Astrocyte of the spinal cord (primary cell): ENCODE measurements at regions not wholly inside any gene's neighbourhood (a gene's known extent, or its start where the extent isn't known, plus 50 kb on each side); places are given as distances from the start of the nearest gene placed in this dataset.

Source experiments
- DNase-seq: peaks from one replicate; pipeline ENCODE4 v3.0.0; 2011; ENCODE audit warnings: low read depth, low spot score
- H3K4me3 ChIP-seq: 2 replicates; pipeline ENCODE4 v1.5.1; 2011; ENCODE audit warnings: low read depth, mild to moderate bottlenecking, low read length, moderate library complexity
- in situ Hi-C: cut with HindIII; loops from 2 replicates; pipeline ENCODE4 v1.10.0; 2017; ENCODE audit warnings: low sequenced_read_pairs
- TF ChIP-seq, protein P1 (sequence below): IDR thresholded peaks from 2 replicates; pipeline ENCODE4 v1.5.1; 2012; ENCODE audit warnings: low read depth, mild to moderate bottlenecking, low read length, inconsistent platforms

DNA sequence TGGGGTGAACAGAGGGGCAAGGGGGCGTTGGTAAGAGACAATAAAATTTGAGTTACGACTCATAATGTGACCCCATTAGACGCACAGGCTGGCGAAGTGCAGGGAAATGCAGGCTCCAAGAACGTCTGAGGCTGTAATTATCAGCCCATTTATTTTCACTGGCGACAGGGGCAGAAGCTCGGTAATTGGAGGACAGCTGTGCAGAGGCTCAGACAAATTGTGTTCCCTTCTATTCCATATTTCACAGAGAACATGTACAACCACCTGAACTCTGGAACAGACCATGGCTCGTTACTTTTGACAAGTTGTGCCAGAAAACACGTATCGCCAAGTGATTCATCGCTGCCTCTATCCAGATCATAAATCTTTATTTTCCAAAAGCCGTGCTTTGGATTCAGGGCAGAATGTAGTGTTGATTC, 137.3 kb upstream of the FRMD4A start:
- in situ Hi-C loops, result no loop called here
- TF ChIP-seq, protein P1, sequence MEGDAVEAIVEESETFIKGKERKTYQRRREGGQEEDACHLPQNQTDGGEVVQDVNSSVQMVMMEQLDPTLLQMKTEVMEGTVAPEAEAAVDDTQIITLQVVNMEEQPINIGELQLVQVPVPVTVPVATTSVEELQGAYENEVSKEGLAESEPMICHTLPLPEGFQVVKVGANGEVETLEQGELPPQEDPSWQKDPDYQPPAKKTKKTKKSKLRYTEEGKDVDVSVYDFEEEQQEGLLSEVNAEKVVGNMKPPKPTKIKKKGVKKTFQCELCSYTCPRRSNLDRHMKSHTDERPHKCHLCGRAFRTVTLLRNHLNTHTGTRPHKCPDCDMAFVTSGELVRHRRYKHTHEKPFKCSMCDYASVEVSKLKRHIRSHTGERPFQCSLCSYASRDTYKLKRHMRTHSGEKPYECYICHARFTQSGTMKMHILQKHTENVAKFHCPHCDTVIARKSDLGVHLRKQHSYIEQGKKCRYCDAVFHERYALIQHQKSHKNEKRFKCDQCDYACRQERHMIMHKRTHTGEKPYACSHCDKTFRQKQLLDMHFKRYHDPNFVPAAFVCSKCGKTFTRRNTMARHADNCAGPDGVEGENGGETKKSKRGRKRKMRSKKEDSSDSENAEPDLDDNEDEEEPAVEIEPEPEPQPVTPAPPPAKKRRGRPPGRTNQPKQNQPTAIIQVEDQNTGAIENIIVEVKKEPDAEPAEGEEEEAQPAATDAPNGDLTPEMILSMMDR, result no peak
- peak; percentile 10 for DNase-seq
- H3K4me3 ChIP-seq, result no peak overlapping the region

DNA sequence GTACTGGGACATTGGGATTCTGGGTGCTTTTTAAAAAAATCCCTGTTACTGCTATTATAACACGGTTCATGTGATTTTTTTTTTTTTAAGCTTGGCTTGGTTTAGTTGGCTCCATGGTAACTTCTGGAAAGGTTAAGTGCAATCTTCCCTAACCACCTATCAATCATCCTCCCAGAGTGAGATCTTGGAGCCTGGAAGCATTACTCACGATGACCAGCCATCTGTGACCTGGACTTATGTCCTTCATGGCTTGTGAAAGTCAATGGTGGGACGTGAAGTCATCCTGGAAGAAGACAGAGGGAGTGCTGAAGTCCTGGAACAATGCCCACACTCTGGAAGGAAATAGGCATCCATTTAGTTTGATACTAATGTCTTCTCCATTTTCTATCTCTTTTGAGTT, 135.5 kb upstream of the FRMD4A start:
- in situ Hi-C loops, result no loop called here
- no peak overlapping the region for H3K4me3 ChIP-seq
- TF ChIP-seq, protein P1, result no peak
- peak; percentile 53 for DNase-seq

DNA sequence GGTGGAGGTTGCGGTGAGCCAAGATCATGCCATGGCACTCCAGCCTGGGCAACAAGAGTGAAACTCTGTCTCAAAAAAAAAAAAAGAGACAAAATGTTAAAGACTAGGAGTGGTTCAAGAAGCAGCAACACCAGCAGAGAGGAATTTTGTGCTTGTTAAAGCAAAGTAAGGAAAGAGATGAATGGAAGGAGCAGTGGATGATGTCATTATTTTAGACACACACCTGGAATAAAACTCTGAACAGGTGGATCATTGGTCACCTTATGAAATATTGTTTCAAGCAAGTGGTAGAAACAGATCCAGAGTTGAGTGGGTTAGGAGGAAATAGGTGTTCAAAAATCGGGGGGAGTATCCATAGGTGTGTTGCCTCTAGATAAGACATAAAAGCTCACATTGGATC, 129.7 kb upstream of the FRMD4A start:
- no peak overlapping the region for H3K4me3 ChIP-seq
- in situ Hi-C loops, result no loop called here
- no peak for DNase-seq
- TF ChIP-seq, protein P1, result no peak

DNA sequence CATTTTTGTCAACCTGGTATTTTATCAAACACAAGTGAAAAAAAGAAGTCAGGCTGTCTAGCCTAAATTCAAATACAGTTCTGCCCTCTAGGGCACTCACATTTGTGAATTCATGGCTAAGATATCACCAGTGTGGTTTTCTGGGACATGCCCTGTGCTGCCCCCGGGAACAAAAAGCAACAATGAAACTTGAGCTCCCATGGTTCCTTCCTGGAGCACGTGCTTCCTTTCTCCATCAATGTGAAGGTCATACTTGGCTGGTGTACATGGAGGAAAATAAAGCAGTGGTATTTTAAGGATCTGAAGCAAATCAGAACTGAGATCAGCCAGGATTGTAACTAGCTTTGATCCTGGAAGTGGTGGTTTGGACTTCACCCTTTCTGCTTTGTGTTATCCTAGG, 128.9 kb upstream of the FRMD4A start:
- in situ Hi-C loops, result no loop called here
- peak; percentile 32 for DNase-seq
- no peak overlapping the region for H3K4me3 ChIP-seq
- TF ChIP-seq, protein P1, result no peak

DNA sequence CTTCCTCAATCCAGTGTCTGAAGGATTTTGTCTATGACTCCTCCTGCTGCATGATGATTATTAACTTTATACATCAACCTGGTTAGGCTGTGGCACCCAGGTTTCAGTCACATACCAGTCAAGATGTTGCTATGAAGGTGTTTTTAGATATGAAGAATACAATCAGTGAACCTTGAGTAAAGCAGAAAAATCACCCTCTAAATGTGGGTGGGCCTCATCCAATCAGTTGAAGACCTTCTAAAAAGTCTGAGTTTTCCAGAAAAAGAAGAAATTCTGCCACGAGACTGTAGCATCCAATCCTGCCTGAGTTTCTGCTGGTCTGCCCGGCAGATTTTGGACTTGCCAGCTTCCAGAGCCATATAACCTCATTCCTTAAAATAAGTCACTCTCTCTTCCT, 126.1 kb upstream of the FRMD4A start:
- no peak for DNase-seq
- H3K4me3 ChIP-seq, result no peak overlapping the region
- TF ChIP-seq, protein P1, result no peak
- in situ Hi-C loops, result no loop called here

DNA sequence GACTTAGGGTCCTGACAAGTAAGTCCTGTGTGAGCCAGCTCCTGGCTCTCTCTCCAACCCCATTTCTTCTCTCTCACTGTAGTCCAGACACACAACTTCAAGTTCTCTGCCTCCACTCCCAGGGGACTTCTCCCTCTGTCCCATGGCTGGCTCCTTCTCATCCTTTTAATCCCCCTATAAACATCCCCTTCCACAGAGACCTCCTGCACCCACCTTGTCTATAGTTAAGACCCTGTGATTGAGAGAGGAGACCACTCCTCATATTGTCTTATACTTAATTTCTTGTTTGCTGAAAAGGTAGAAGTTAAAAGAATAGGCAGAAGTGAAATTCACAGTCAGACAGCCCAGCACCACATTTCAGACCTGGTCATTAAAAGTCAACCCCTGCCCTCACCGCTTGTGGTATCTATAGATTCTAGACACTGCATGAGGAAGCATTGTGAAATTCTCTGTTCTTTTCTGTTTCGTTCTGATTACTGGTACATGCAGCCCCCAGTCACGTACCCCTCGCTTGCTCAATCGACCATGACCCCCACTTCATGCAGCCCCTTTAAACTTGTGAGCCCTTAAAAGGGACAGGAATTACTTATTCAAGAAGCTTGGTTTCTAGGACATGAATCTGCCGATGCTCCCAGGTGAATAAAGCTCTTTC, 125.6 kb upstream of the FRMD4A start:
- H3K4me3 ChIP-seq, result no peak overlapping the region
- TF ChIP-seq, protein P1, result no peak
- no peak for DNase-seq
- in situ Hi-C loops, result no loop called here
